Activated CD8-positive, alpha-beta T cell treated with anti-CD3 and anti-CD28 coated beads for 36 hours (primary cell): ENCODE measurements at regions not wholly inside any gene's neighbourhood (a gene's known extent, or its start where the extent isn't known, plus 50 kb on each side); places are given as distances from the start of the nearest gene placed in this dataset.

ENCODE experiments used
- ATAC-seq: fragments of 200-7000 bp; cut with Tn5 transposase; one replicate; pipeline ENCODE4 v1.10.0; 2021; ENCODE audit warnings: mild to moderate bottlenecking, moderate library complexity
- CTCF ChIA-PET: fragments of 350-600 bp; sonication (Branson Sonifier 250); formaldehyde crosslinking; loops from one replicate; lab custom pipeline; 2021; ENCODE audit warnings: antibody characterized with exemption; lab: Charles Lee
- POLR2A ChIA-PET: fragments of 350-600 bp; sonication (Branson Sonifier 250); formaldehyde crosslinking; loops from one replicate; lab custom pipeline; 2021; ENCODE audit warnings: antibody characterized with exemption; lab: Charles Lee
- DNase-seq: peaks from one replicate; pipeline ENCODE4 v3.0.0-alpha.2; 2020
- H3K27ac Mint-ChIP-seq: one replicate; pipeline ENCODE4 v1.8.0; 2021; ENCODE audit warnings: mild to moderate bottlenecking, mixed read lengths
- H3K27me3 Mint-ChIP-seq: one replicate; pipeline ENCODE4 v1.8.0; 2021; ENCODE audit warnings: mixed read lengths
- H3K36me3 Mint-ChIP-seq: one replicate; pipeline ENCODE4 v1.8.0; 2021; ENCODE audit warnings: low read depth, mixed read lengths
- H3K4me1 Mint-ChIP-seq: one replicate; pipeline ENCODE4 v1.8.0; 2021; ENCODE audit warnings: low read depth, mixed read lengths
- H3K4me3 Mint-ChIP-seq: one replicate; pipeline ENCODE4 v1.8.0; 2021; ENCODE audit warnings: mild to moderate bottlenecking, moderate library complexity, mixed read lengths
- H3K9me3 Mint-ChIP-seq: one replicate; pipeline ENCODE4 v1.8.0; 2021; ENCODE audit warnings: mixed read lengths
- intact Hi-C: fragments of 100-400 bp; cut with micrococcal nuclease; formaldehyde crosslinking; loops from one replicate; pipeline ENCODE4 v1.10.0; 2022
- TF ChIP-seq, protein P1 (sequence below): fragments of 200-600 bp; IDR thresholded peaks from one replicate; pipeline ENCODE4 v1.8.0; 2022; ENCODE audit warnings: antibody characterized with exemption, mild to moderate bottlenecking

DNA sequence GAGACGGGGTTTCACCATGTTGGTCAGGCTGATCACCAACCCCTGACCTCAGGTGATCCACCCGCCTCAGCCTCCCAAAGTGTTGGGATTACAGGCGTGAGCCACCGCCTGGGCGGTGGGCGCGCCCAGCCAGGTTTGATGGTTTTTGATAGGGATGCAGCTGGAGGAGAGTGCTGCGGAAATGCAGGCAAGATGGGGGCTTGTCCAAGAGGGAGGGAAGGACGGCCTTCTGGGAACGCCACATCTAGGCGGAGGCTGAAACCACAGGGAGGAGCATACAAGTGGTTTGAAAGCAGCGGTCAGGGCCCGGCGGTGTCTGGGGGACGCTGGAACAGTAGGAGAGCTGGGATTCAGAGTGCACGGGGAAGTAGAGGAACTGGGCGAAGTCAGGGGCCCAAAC is 134.6 kb downstream of the VRK1 start:
- H3K36me3 Mint-ChIP-seq: no peaks in the 10 kb centered on the region
- no peaks in the 10 kb centered on the region for H3K9me3 Mint-ChIP-seq
- CTCF ChIA-PET: no interaction called here
- POLR2A ChIA-PET: no interaction called here
- TF ChIP-seq, protein P1, sequence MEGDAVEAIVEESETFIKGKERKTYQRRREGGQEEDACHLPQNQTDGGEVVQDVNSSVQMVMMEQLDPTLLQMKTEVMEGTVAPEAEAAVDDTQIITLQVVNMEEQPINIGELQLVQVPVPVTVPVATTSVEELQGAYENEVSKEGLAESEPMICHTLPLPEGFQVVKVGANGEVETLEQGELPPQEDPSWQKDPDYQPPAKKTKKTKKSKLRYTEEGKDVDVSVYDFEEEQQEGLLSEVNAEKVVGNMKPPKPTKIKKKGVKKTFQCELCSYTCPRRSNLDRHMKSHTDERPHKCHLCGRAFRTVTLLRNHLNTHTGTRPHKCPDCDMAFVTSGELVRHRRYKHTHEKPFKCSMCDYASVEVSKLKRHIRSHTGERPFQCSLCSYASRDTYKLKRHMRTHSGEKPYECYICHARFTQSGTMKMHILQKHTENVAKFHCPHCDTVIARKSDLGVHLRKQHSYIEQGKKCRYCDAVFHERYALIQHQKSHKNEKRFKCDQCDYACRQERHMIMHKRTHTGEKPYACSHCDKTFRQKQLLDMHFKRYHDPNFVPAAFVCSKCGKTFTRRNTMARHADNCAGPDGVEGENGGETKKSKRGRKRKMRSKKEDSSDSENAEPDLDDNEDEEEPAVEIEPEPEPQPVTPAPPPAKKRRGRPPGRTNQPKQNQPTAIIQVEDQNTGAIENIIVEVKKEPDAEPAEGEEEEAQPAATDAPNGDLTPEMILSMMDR: no peak
- no peak overlapping the region for H3K4me3 Mint-ChIP-seq
- ATAC-seq (no peak), DNase-seq (no peak)
- no peak overlapping the region for H3K27ac Mint-ChIP-seq
- H3K27me3 Mint-ChIP-seq: no peaks in the 10 kb centered on the region
- no peaks in the 10 kb centered on the region for H3K4me1 Mint-ChIP-seq
- intact Hi-C loops: no loop called here

GRCh38 chr14:96934638-96935330 is 137.6 kb downstream of the VRK1 start:
- H3K4me1 Mint-ChIP-seq: no peaks in the 10 kb centered on the region
- intact Hi-C loops: no loop called here
- no peaks in the 10 kb centered on the region for H3K36me3 Mint-ChIP-seq
- no peaks in the 10 kb centered on the region for H3K9me3 Mint-ChIP-seq
- ChIA-PET POLR2A (no interaction called here), CTCF (no interaction called here)
- ATAC-seq (no peak), DNase-seq (no peak)
- H3K27ac Mint-ChIP-seq: no peak overlapping the region
- TF ChIP-seq, protein P1: no peak
- H3K27me3 Mint-ChIP-seq: no peaks in the 10 kb centered on the region
- H3K4me3 Mint-ChIP-seq: no peak overlapping the region

DNA sequence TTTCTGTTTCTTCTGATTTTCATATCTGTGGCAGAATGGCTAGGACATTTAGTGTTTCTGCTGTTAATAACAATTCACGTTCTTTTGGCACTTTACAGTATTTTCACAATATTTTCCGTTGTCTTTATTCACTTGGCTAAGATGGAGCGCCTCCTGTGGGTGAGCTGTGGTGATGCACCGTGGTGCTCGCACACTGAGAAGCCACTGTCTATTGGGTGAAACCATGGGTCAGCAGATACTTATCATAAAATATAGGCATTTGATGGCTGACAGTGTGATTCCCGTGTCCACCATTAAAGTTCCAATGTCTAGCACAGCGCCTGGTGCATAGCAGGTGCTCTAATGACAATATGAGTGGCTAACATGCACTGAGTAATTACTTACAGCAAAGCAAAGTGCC is 141.8 kb downstream of the VRK1 start:
- H3K4me3 Mint-ChIP-seq: no peak overlapping the region
- no peaks in the 10 kb centered on the region for H3K27me3 Mint-ChIP-seq
- CTCF ChIA-PET: no interaction called here
- H3K36me3 Mint-ChIP-seq: no peaks in the 10 kb centered on the region
- TF ChIP-seq, protein P1: peak; percentile 61
- no peak for DNase-seq
- no peaks in the 10 kb centered on the region for H3K9me3 Mint-ChIP-seq
- no peak for ATAC-seq
- no peak overlapping the region for H3K27ac Mint-ChIP-seq
- H3K4me1 Mint-ChIP-seq: no peaks in the 10 kb centered on the region
- intact Hi-C loops: no loop called here
- POLR2A ChIA-PET: no interaction called here

DNA sequence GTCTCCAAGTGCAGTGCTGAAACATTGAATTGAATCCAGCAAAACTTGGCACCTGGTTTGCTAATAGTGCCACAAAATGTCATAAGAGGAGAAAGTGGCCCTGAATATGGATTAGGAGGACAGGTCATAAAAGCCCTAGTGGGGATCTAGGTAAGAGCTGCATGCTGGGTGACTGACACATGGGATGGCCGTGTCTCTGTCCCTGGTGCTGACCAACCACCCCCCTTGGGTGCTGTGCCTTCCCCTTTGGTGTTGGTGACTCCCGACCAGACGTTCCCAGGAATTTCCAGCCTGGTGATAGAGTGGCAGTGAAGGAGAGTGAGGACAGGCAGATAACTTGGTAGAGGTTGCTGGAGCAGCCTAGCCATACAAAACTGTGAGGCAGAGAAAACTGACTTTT is 142.8 kb downstream of the VRK1 start:
- no peak overlapping the region for H3K4me3 Mint-ChIP-seq
- TF ChIP-seq, protein P1: no peak
- CTCF ChIA-PET: no interaction called here
- no peaks in the 10 kb centered on the region for H3K4me1 Mint-ChIP-seq
- H3K9me3 Mint-ChIP-seq: no peaks in the 10 kb centered on the region
- POLR2A ChIA-PET: no interaction called here
- no peaks in the 10 kb centered on the region for H3K27me3 Mint-ChIP-seq
- ATAC-seq: no peak
- intact Hi-C loops: no loop called here
- H3K36me3 Mint-ChIP-seq: no peaks in the 10 kb centered on the region
- no peak overlapping the region for H3K27ac Mint-ChIP-seq
- no peak for DNase-seq

- POLR2A ChIA-PET: interaction anchor here (1.6 kb wide), 1 partner anchor 11 kb away, joined by 3 read pairs; no protein-coding TSS in a partner anchor
- no peak overlapping the region for H3K27ac Mint-ChIP-seq
- H3K27me3 Mint-ChIP-seq: no peaks in the 10 kb centered on the region
- H3K36me3 Mint-ChIP-seq: no peaks in the 10 kb centered on the region
- DNase-seq (no peak), ATAC-seq (no peak)
- H3K4me3 Mint-ChIP-seq: no peak overlapping the region
- TF ChIP-seq, protein P1: no peak
- H3K9me3 Mint-ChIP-seq: no peaks in the 10 kb centered on the region
- intact Hi-C loops: no loop called here
- peaks cover 11% of the 10 kb centered on the region for H3K4me1 Mint-ChIP-seq
- CTCF ChIA-PET: no interaction called here
Observed at GRCh38 chr14:96944297-96944696, 147.1 kb downstream of the VRK1 start.
